Immature natural killer cell (primary cell): ENCODE measurements at regions not wholly inside any gene's neighbourhood (a gene's known extent, or its start where the extent isn't known, plus 50 kb on each side); places are given as distances from the start of the nearest gene placed in this dataset.
"Not testable (repeated sequence)": the region's sequence is repeated elsewhere in the genome, so short reads cannot be mapped to it uniquely, and the experiment has no call there.

Source experiments
- DNase-seq, 3 donors: peaks; one replicate each; pipeline ENCODE4 v3.0.0; 2022; ENCODE audit warnings: mixed read lengths in 1 of 3
- H3K27ac Mint-ChIP-seq, 6 donors: one replicate each; pipeline ENCODE4 v1.8.0; 2020; ENCODE audit warnings: mixed read lengths in 6 of 6, mild to moderate bottlenecking in 5 of 6, inconsistent platforms in 4 of 6, moderate library complexity in 3 of 6
- H3K27me3 Mint-ChIP-seq, 3 donors: one replicate each; pipeline ENCODE4 v1.8.0; 2020 to 2021; ENCODE audit warnings: low read depth in 3 of 3, mild to moderate bottlenecking in 3 of 3, mixed read lengths in 3 of 3, moderate library complexity in 3 of 3, inconsistent platforms in 1 of 3
- H3K36me3 Mint-ChIP-seq, 3 donors: one replicate each; pipeline ENCODE4 v1.8.0; 2020; ENCODE audit warnings: mixed read lengths in 3 of 3, inconsistent platforms in 2 of 3, mild to moderate bottlenecking in 2 of 3
- H3K4me1 Mint-ChIP-seq, 2 donors: one replicate each; pipeline ENCODE4 v1.8.0; 2020; ENCODE audit warnings: inconsistent platforms in 2 of 2, mild to moderate bottlenecking in 2 of 2, mixed read lengths in 2 of 2, moderate library complexity in 1 of 2
- H3K4me3 Mint-ChIP-seq, 5 donors: one replicate each; pipeline ENCODE4 v1.8.0; 2020; ENCODE audit warnings: mild to moderate bottlenecking in 5 of 5, mixed read lengths in 5 of 5, inconsistent platforms in 3 of 5, moderate library complexity in 3 of 5
- H3K9me3 Mint-ChIP-seq, 6 donors: one replicate each; pipeline ENCODE4 v1.8.0; 2020; ENCODE audit warnings: mild to moderate bottlenecking in 6 of 6, mixed read lengths in 6 of 6, inconsistent platforms in 4 of 6, moderate library complexity in 3 of 6

GRCh38 chr10:133015816-133016462 is 71.8 kb upstream of the ADGRA1 start:
- no peak overlapping the region for H3K4me3 Mint-ChIP-seq
- H3K9me3 Mint-ChIP-seq, result no peaks in the 10 kb centered on the region
- DNase-seq, result no peak
- H3K4me1 Mint-ChIP-seq, result no peaks in the 10 kb centered on the region
- peaks cover 0 to 1% (median 0%) of the 10 kb centered on the region in 3 donors for H3K27me3 Mint-ChIP-seq
- no peaks in the 10 kb centered on the region for H3K36me3 Mint-ChIP-seq
- H3K27ac Mint-ChIP-seq, result no peak overlapping the region

- Mint-ChIP-seq H3K4me1 (no peaks in the 10 kb centered on the region), H3K27ac (no peak overlapping the region), H3K36me3 (no peaks in the 10 kb centered on the region), H3K4me3 (no peak overlapping the region), H3K27me3 (peaks cover 0 to 1% (median 0%) of the 10 kb centered on the region in 3 donors), H3K9me3 (no peaks in the 10 kb centered on the region)
- DNase-seq, result no peak
Observed at GRCh38 chr10:133015321-133015720, 72.4 kb upstream of the ADGRA1 start.

GRCh38 chr10:133014416-133015210 is 72.2 kb upstream of the CFAP46 start:
- no peak for DNase-seq
- H3K9me3 Mint-ChIP-seq, result no peaks in the 10 kb centered on the region
- H3K4me1 Mint-ChIP-seq, result no peaks in the 10 kb centered on the region
- H3K27me3 Mint-ChIP-seq, result peaks cover 0 to 1% (median 0%) of the 10 kb centered on the region in 3 donors
- no peak overlapping the region for H3K27ac Mint-ChIP-seq
- H3K4me3 Mint-ChIP-seq, result no peak overlapping the region
- no peaks in the 10 kb centered on the region for H3K36me3 Mint-ChIP-seq

GRCh38 chr10:133013463-133013862 is 71.1 kb upstream of the CFAP46 start:
- no peaks in the 10 kb centered on the region for H3K9me3 Mint-ChIP-seq
- peaks cover 0 to 1% (median 0%) of the 10 kb centered on the region in 3 donors for H3K27me3 Mint-ChIP-seq
- H3K27ac Mint-ChIP-seq, result no peak overlapping the region
- H3K36me3 Mint-ChIP-seq, result no peaks in the 10 kb centered on the region
- H3K4me1 Mint-ChIP-seq, result no peaks in the 10 kb centered on the region
- DNase-seq, result no peak
- no peak overlapping the region for H3K4me3 Mint-ChIP-seq

- Mint-ChIP-seq H3K36me3 (no peaks in the 10 kb centered on the region), H3K27me3 (peaks cover 0 to 1% (median 0%) of the 10 kb centered on the region in 3 donors), H3K4me1 (no peaks in the 10 kb centered on the region), H3K27ac (no peak overlapping the region), H3K9me3 (no peaks in the 10 kb centered on the region), H3K4me3 (no peak overlapping the region)
- DNase-seq, result no peak
Observed at GRCh38 chr10:133012573-133013359, 70.4 kb upstream of the CFAP46 start.

GRCh38 chr10:133011882-133012281 is 69.5 kb upstream of the CFAP46 start:
- no peak overlapping the region for H3K4me3 Mint-ChIP-seq

GRCh38 chr10:133011393-133011792 is 69.0 kb upstream of the CFAP46 start:
- H3K36me3 Mint-ChIP-seq, DNase-seq, H3K9me3 Mint-ChIP-seq, H3K4me1 Mint-ChIP-seq, H3K4me3 Mint-ChIP-seq, H3K27me3 Mint-ChIP-seq, H3K27ac Mint-ChIP-seq: not testable (repeated sequence)

More at GRCh38 chr10:133011882-133012281, 69.5 kb upstream of the CFAP46 start:
- no peak for DNase-seq
- H3K9me3 Mint-ChIP-seq, result no peaks in the 10 kb centered on the region
- no peak overlapping the region for H3K27ac Mint-ChIP-seq
- no peaks in the 10 kb centered on the region for H3K36me3 Mint-ChIP-seq
- no peaks in the 10 kb centered on the region for H3K4me1 Mint-ChIP-seq
- H3K27me3 Mint-ChIP-seq, result peaks cover 0 to 1% (median 0%) of the 10 kb centered on the region in 3 donors

- H3K4me3 Mint-ChIP-seq, H3K27ac Mint-ChIP-seq, H3K4me1 Mint-ChIP-seq, H3K27me3 Mint-ChIP-seq, DNase-seq, H3K36me3 Mint-ChIP-seq, H3K9me3 Mint-ChIP-seq: not testable (repeated sequence)
Observed at GRCh38 chr10:133010843-133011179, 68.4 kb upstream of the CFAP46 start.

- no peak overlapping the region for H3K4me3 Mint-ChIP-seq
- no peak for DNase-seq
- H3K27ac Mint-ChIP-seq, result no peak overlapping the region
- H3K36me3 Mint-ChIP-seq, result no peaks in the 10 kb centered on the region
- H3K27me3 Mint-ChIP-seq, result no peaks in the 10 kb centered on the region
- no peaks in the 10 kb centered on the region for H3K4me1 Mint-ChIP-seq
- H3K9me3 Mint-ChIP-seq, result no peaks in the 10 kb centered on the region
Observed at GRCh38 chr10:133010095-133010842, 67.9 kb upstream of the CFAP46 start.

- Mint-ChIP-seq H3K4me3 (no peak overlapping the region), H3K27me3 (no peaks in the 10 kb centered on the region), H3K4me1 (no peaks in the 10 kb centered on the region), H3K36me3 (no peaks in the 10 kb centered on the region), H3K9me3 (no peaks in the 10 kb centered on the region), H3K27ac (no peak overlapping the region)
- no peak for DNase-seq
Observed at GRCh38 chr10:133009218-133009950, 67.0 kb upstream of the CFAP46 start.

- H3K4me3 Mint-ChIP-seq, result no peak overlapping the region
- no peaks in the 10 kb centered on the region for H3K4me1 Mint-ChIP-seq
- H3K27me3 Mint-ChIP-seq, result no peaks in the 10 kb centered on the region
- no peaks in the 10 kb centered on the region for H3K9me3 Mint-ChIP-seq
- DNase-seq, result no peak
- H3K36me3 Mint-ChIP-seq, result no peaks in the 10 kb centered on the region
- no peak overlapping the region for H3K27ac Mint-ChIP-seq
Observed at GRCh38 chr10:133008736-133009135, 66.4 kb upstream of the CFAP46 start.

- no peak overlapping the region for H3K27ac Mint-ChIP-seq
- no peak for DNase-seq
- no peaks in the 10 kb centered on the region for H3K9me3 Mint-ChIP-seq
- no peak overlapping the region for H3K4me3 Mint-ChIP-seq
- peaks cover 0 to 2% (median 0%) of the 10 kb centered on the region in 3 donors for H3K27me3 Mint-ChIP-seq
- H3K4me1 Mint-ChIP-seq, result no peaks in the 10 kb centered on the region
- no peaks in the 10 kb centered on the region for H3K36me3 Mint-ChIP-seq
Observed at GRCh38 chr10:133008196-133008595, 65.8 kb upstream of the CFAP46 start.

- no peak overlapping the region for H3K4me3 Mint-ChIP-seq
- no peaks in the 10 kb centered on the region for H3K4me1 Mint-ChIP-seq
- no peaks in the 10 kb centered on the region for H3K9me3 Mint-ChIP-seq
- H3K27ac Mint-ChIP-seq, result no peak overlapping the region
- H3K36me3 Mint-ChIP-seq, result no peaks in the 10 kb centered on the region
- H3K27me3 Mint-ChIP-seq, result peaks cover 0 to 2% (median 2%) of the 10 kb centered on the region in 3 donors
- DNase-seq, result no peak
Observed at GRCh38 chr10:133007360-133007858, 65.0 kb upstream of the CFAP46 start.
